ENCODE measurements at regions not wholly inside any gene's neighbourhood (a gene's known extent, or its start where the extent isn't known, plus 50 kb on each side); places are given as distances from the start of the nearest gene placed in this dataset.

DNA sequence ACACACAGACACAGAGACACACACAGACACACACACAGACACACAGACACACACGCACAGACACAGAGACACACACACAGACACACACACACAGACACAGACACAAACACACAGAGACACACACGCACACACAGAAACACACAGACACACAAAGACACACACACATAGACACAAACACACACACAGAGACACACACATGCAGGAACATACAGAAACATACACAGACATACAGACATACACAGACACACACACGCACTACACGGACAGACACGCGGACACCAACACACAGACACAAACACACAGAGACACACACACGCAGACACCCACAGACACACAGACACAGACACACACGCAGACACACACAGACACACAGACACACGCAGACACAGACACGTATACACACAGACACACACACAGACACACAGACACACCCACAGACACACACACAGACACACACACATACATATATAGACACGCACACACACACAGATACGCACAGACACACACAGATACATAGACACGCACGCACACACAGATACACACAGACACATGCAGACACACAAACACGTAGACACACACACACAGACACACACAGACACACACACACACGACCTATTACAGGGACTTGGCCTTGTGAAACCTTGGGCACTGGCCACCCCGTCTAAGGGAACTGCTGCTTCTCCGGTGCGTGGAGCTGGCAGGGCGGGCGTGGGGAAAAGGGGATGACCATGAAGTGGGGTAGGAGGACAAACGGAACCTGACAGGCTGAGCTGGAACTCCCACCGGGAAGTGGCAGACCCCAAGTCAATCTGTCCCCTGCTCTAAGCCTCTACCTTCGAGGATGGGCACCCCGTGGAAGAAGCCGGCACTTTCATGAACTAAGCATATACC, 211.4 kb downstream of the TFCP2L1 start:
- H3K4me1 Mint-ChIP-seq, result peaks cover 23% of the 10 kb centered on the region
- TF ChIP-seq, protein P1, sequence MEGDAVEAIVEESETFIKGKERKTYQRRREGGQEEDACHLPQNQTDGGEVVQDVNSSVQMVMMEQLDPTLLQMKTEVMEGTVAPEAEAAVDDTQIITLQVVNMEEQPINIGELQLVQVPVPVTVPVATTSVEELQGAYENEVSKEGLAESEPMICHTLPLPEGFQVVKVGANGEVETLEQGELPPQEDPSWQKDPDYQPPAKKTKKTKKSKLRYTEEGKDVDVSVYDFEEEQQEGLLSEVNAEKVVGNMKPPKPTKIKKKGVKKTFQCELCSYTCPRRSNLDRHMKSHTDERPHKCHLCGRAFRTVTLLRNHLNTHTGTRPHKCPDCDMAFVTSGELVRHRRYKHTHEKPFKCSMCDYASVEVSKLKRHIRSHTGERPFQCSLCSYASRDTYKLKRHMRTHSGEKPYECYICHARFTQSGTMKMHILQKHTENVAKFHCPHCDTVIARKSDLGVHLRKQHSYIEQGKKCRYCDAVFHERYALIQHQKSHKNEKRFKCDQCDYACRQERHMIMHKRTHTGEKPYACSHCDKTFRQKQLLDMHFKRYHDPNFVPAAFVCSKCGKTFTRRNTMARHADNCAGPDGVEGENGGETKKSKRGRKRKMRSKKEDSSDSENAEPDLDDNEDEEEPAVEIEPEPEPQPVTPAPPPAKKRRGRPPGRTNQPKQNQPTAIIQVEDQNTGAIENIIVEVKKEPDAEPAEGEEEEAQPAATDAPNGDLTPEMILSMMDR (IDR thresholded peaks at IDR 0.05; ENCODE audit: unreplicated experiment), result no peak
- no peaks in the 10 kb centered on the region for H3K36me3 Mint-ChIP-seq
- H3K27ac Mint-ChIP-seq, result no peak overlapping the region
- no peaks in the 10 kb centered on the region for H3K9me3 Mint-ChIP-seq
- DNase-seq (ENCODE audit: low spot score in 2 of 2, unreplicated experiment in 2 of 2), result no peak
- peaks cover 46% of the 10 kb centered on the region for H3K27me3 Mint-ChIP-seq (ENCODE audit: low read depth)
- no peak overlapping the region for H3K4me3 Mint-ChIP-seq

DNA sequence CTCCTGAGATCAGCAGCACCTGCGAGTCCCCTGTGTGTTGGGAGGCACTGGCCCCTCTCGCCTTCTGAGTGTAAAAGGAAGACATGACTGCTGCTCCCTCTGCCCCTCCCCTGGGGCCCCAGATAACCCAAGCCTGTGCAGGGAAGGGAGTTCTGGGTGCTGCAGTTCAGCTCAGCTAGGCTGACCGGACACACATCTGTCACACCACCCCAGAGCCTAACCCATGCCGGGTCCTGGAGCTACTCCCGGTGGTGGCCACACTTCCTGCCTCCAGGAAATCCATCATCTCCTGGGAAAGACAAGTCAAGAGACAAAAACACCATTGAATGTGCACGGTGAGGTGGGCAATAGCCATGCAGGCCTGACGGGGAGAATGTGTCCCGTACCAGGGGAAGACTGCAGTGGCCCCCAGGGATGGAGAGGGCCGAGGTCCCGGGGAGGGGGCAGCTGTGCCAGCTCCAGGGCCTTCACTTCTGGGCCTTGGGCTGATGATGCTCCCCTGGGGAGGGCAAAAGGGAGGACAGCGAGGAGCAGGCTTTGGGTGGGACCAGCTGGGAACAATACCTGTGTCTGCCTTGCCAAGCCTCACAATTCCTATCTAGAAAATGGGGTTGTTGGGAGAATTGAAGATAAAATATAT, 210.6 kb downstream of the TFCP2L1 start:
- Mint-ChIP-seq H3K27me3 (ENCODE audit: low read depth) (peaks cover 43% of the 10 kb centered on the region), H3K4me3 (no peak overlapping the region)

DNA sequence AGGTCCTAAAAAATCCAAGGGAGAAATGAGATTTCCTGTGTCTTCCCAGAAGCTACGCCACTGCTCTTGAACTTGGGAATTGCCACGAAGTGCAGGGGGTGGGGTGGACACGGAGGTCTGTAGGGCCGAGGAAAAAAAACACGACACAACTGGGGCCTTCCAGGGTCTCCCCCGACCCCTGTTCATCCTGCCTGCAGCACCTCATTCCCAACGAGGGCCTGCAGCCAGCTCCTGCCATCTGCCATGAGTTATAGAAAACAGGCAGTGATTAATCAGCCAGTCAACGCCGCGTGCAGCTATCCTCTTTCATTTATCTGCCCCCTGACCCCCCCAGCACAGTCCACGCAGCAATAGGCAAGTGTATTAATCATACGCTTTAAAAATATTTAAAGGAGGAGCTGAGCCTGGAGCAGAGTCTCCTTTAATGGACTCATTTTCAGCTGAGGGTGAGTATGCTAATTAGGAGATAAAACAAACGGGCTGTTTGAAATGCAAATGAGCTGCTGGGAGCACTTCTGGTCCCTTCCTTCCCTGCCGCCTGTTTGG, 209.9 kb downstream of the TFCP2L1 start:
- TF ChIP-seq, protein P1 (IDR thresholded peaks at IDR 0.05; ENCODE audit: unreplicated experiment), result no peak
- H3K9me3 Mint-ChIP-seq, result no peaks in the 10 kb centered on the region
- H3K27ac Mint-ChIP-seq, result no peak overlapping the region
- H3K36me3 Mint-ChIP-seq, result no peaks in the 10 kb centered on the region
- no peak for DNase-seq (ENCODE audit: low spot score in 2 of 2, unreplicated experiment in 2 of 2)
- H3K4me1 Mint-ChIP-seq, result peaks cover 23% of the 10 kb centered on the region
- H3K27me3 Mint-ChIP-seq (ENCODE audit: low read depth), result peaks cover 46% of the 10 kb centered on the region
- no peak overlapping the region for H3K4me3 Mint-ChIP-seq

More for the DNA sequence above, 210.6 kb downstream of the TFCP2L1 start:
- TF ChIP-seq, protein P1 (IDR thresholded peaks at IDR 0.05; ENCODE audit: unreplicated experiment), result no peak
- no peaks in the 10 kb centered on the region for H3K9me3 Mint-ChIP-seq
- no peaks in the 10 kb centered on the region for H3K36me3 Mint-ChIP-seq
- peaks cover 23% of the 10 kb centered on the region for H3K4me1 Mint-ChIP-seq
- H3K27ac Mint-ChIP-seq, result no peak overlapping the region
- DNase-seq (ENCODE audit: low spot score in 2 of 2, unreplicated experiment in 2 of 2), result no peak

DNA sequence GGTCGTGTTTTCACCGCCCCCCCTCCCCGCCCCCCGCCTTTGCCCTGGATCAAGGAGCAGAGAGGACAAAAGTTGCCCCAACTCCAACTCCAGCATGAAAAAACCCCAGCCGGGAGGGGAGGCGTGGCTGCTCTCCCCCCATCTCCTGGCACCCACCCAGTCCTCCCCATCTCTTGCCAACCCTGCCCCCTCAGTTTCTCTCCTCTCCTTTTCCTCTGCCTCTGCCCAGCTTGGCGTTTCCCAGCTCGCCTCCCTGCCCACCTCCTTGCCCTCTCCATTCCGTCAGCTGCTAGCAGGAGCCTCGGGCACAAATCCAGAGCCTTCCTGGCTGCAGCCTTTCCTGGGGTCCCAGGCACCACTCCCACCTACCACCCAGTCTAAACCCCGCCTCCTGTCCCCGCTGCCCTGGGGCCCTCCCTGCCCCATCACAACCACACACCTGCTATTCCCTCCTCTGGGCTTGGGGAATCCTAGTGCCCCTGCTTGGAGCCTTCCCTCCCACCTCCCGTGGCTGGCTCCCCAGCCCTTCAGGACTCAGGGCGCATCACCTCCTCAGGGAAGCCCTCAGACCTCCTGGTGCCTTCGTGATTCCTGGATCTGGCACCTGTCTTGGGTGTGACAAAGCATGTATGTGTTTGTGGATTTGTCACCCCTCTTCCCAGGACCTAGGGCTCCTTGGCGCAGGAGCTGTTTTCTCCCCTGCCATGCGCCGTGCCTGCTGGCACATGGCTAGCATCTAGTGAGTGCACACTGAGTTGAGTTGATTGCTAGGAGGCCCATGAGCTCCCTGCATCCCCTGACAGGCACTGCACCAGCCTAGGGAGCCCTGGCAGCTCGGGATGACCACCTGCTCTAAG, 209.1 kb downstream of the TFCP2L1 start:
- Mint-ChIP-seq H3K27ac (no peak overlapping the region), H3K36me3 (no peaks in the 10 kb centered on the region), H3K9me3 (no peaks in the 10 kb centered on the region), H3K4me1 (peaks cover 23% of the 10 kb centered on the region), H3K27me3 (ENCODE audit: low read depth) (peaks cover 53% of the 10 kb centered on the region), H3K4me3 (peak overlapping the region; percentile 12)
- TF ChIP-seq, protein P1 (IDR thresholded peaks at IDR 0.05; ENCODE audit: unreplicated experiment), result no peak
- DNase-seq (ENCODE audit: low spot score in 2 of 2, unreplicated experiment in 2 of 2), result no peak

DNA sequence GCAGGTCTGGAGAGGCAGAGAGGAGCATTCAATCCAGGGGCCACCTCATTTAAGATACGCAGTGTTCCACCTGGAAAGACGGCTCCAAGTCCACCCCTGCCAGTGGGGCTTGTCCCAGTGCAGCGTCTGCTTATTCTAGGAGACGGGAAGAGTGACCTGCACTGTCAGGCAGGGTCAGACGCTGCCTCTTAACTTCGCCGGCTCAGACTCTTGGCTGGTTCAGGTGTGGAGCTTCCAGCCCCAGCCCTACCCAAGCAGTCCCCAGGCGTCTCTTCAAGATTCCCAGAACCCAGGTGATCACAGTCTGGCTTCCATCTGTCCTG, 208.5 kb downstream of the TFCP2L1 start:
- Mint-ChIP-seq H3K4me3 (no peak overlapping the region), H3K27ac (no peak overlapping the region), H3K27me3 (ENCODE audit: low read depth) (peaks cover 59% of the 10 kb centered on the region), H3K9me3 (no peaks in the 10 kb centered on the region), H3K36me3 (no peaks in the 10 kb centered on the region), H3K4me1 (peaks cover 23% of the 10 kb centered on the region)
- TF ChIP-seq, protein P1 (IDR thresholded peaks at IDR 0.05; ENCODE audit: unreplicated experiment), result no peak
- DNase-seq (ENCODE audit: low spot score in 2 of 2, unreplicated experiment in 2 of 2), result no peak
